ENCODE measurements at regions not wholly inside any gene's neighbourhood (a gene's known extent, or its start where the extent isn't known, plus 50 kb on each side); places are given as distances from the start of the nearest gene placed in this dataset.

DNA sequence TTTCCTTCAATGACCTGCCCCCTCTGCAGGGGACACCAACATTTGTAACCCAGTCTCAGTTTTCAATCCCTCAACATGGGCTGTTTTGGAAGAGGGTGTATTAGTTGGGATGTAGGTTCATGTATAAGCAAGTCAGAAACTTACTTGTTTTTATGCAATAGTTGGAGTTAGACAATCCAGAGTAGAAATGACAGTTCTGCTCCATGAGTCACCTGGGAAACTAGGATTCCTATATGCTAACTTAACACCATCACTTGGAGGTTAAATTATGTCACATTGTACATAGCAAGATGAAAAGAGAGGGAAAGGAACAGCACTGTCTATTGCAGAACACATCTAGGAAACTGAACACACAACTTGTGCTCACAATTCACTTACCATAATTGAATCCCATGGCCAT, 436.4 kb downstream of the RFC3 start:
- H4K20me1 ChIP-seq (ENCODE audit: insufficient read depth), result no peaks in the 10 kb centered on the region
- H3K79me2 ChIP-seq (ENCODE audit: insufficient read depth, low read length), result no peaks in the 10 kb centered on the region
- ChIA-PET POLR2A (no interaction called here), CTCF (no interaction called here), RAD21 (ENCODE audit: low non-redundant PET in 1 of 2, low total read pairs in 2 of 2, uncharacterized antibody in 2 of 2, unreplicated experiment in 2 of 2) (no interaction called here)
- H3K9me3 ChIP-seq (ENCODE audit: control insufficient read depth in 1 of 2, insufficient read depth in 1 of 2, low read depth in 1 of 2, low read length in 2 of 2), result 0 out of 4 replicates have a peak, but pooled peaks cover 0 to 4% of the 10 kb centered on the region in 2 experiments
- H3K4me1 ChIP-seq (ENCODE audit: control insufficient read depth in 1 of 2, insufficient read depth in 2 of 2, low read length in 2 of 2), result no peaks in the 10 kb centered on the region
- intact Hi-C loops (cut with micrococcal nuclease), result no loop called here
- ATAC-seq (no peak), DNase-seq (ENCODE audit: low read depth, low spot score) (no peak)
- no peak overlapping the region for H3K4me2 ChIP-seq (ENCODE audit: low read length)
- H3K27ac ChIP-seq (ENCODE audit: low read depth, low read length), result no peak overlapping the region
- H3K4me3 ChIP-seq (replicated peaks in 1 of 2; ENCODE audit: low read depth in 1 of 2, low read length in 2 of 2), result no peak overlapping the region
- H3K36me3 ChIP-seq (ENCODE audit: control insufficient read depth in 1 of 2, insufficient read depth in 2 of 2, low read length in 2 of 2), result no peaks in the 10 kb centered on the region
- H3K9ac ChIP-seq (ENCODE audit: low read length), result no peak overlapping the region
- TF ChIP-seq, protein P1, sequence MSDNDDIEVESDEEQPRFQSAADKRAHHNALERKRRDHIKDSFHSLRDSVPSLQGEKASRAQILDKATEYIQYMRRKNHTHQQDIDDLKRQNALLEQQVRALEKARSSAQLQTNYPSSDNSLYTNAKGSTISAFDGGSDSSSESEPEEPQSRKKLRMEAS (IDR thresholded peaks at IDR 0.05), result no peak
- no peak for TF ChIP-seq YY1 (IDR thresholded peaks at IDR 0.05; ENCODE audit: extremely low read depth, insufficient replicate concordance, low read depth, low read length)
- TF ChIP-seq POLR2A (IDR thresholded peaks at IDR 0.05; ENCODE audit: borderline replicate concordance, extremely low read depth, insufficient read depth, insufficient read length), result no peak
- TF ChIP-seq SRF (IDR thresholded peaks at IDR 0.05; ENCODE audit: low read depth), result no peak
- no peak for TF ChIP-seq TCF7L2 (IDR thresholded peaks at IDR 0.05; ENCODE audit: borderline replicate concordance, extremely low read depth, insufficient read depth, insufficient read length)
- no TSS peak for BruUV-seq (replicated peaks)
- no peak overlapping the region for H2AFZ ChIP-seq (ENCODE audit: low read depth, low read length, poor library complexity, severe bottlenecking)
- H3K9me2 ChIP-seq (ENCODE audit: insufficient read depth), result no peaks in the 10 kb centered on the region
- no peaks in the 10 kb centered on the region for H3K27me3 ChIP-seq (ENCODE audit: insufficient read depth, low read length)

DNA sequence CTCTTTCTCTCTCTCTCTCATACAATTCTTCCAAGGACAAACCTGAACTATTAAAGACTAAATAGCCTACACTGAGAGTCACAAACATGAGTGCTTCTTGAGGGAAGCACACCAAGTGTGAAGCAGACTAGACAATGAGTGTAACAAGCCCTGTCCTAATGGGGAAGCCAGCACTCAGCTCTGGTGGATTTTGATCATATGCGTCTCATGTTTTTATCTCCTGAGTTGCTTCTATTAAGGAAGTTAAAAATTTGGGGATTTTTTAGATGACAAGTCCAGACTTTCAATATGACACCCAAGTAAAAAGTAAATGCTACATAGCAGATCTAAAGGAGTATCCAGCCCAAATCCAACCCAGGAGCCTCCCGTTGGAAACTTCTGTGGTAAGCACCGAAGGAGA, 437.8 kb downstream of the RFC3 start:
- H4K20me1 ChIP-seq (ENCODE audit: insufficient read depth), result no peaks in the 10 kb centered on the region
- no peak overlapping the region for H3K27ac ChIP-seq (ENCODE audit: low read depth, low read length)
- H3K9me2 ChIP-seq (ENCODE audit: insufficient read depth), result no peaks in the 10 kb centered on the region
- no peaks in the 10 kb centered on the region for H3K36me3 ChIP-seq (ENCODE audit: control insufficient read depth in 1 of 2, insufficient read depth in 2 of 2, low read length in 2 of 2)
- no peak overlapping the region for H3K9ac ChIP-seq (ENCODE audit: low read length)
- no peaks in the 10 kb centered on the region for H3K4me1 ChIP-seq (ENCODE audit: control insufficient read depth in 1 of 2, insufficient read depth in 2 of 2, low read length in 2 of 2)
- no peak overlapping the region for H3K4me2 ChIP-seq (ENCODE audit: low read length)
- POLR2A ChIA-PET, result no interaction called here
- DNase-seq (ENCODE audit: low read depth, low spot score) (no peak), ATAC-seq (no peak)
- H3K79me2 ChIP-seq (ENCODE audit: insufficient read depth, low read length), result no peaks in the 10 kb centered on the region
- H3K27me3 ChIP-seq (ENCODE audit: insufficient read depth, low read length), result no peaks in the 10 kb centered on the region
- CTCF ChIA-PET, result no interaction called here
- RAD21 ChIA-PET (ENCODE audit: low non-redundant PET in 1 of 2, low total read pairs in 2 of 2, uncharacterized antibody in 2 of 2, unreplicated experiment in 2 of 2), result no interaction called here
- H3K4me3 ChIP-seq (replicated peaks in 1 of 2; ENCODE audit: low read depth in 1 of 2, low read length in 2 of 2), result no peak overlapping the region
- 0 out of 4 replicates have a peak, but pooled peaks cover 0 to 4% of the 10 kb centered on the region in 2 experiments for H3K9me3 ChIP-seq (ENCODE audit: control insufficient read depth in 1 of 2, insufficient read depth in 1 of 2, low read depth in 1 of 2, low read length in 2 of 2)
- H2AFZ ChIP-seq (ENCODE audit: low read depth, low read length, poor library complexity, severe bottlenecking), result no peak overlapping the region
- intact Hi-C loops (cut with micrococcal nuclease), result no loop called here
- no TSS peak for BruUV-seq (replicated peaks)
- TF ChIP-seq SRF (IDR thresholded peaks at IDR 0.05; ENCODE audit: low read depth) (no peak), YY1 (IDR thresholded peaks at IDR 0.05; ENCODE audit: extremely low read depth, insufficient replicate concordance, low read depth, low read length) (no peak), JUND (IDR thresholded peaks at IDR 0.05) (no peak), EZH2phosphoT487 (IDR thresholded peaks at IDR 0.05; ENCODE audit: borderline replicate concordance) (no peak), SIN3A (IDR thresholded peaks at IDR 0.05; ENCODE audit: low read depth) (no peak), ZFX (IDR thresholded peaks at IDR 0.05) (no peak), POLR2AphosphoS5 (IDR thresholded peaks at IDR 0.05; ENCODE audit: low read depth, low read length) (no peak), EGR1 (IDR thresholded peaks at IDR 0.05; ENCODE audit: low read depth) (no peak), CBX3 (IDR thresholded peaks at IDR 0.05; ENCODE audit: low read depth) (no peak), POLR2A (IDR thresholded peaks at IDR 0.05; ENCODE audit: borderline replicate concordance, extremely low read depth, insufficient read depth, insufficient read length) (no peak)
- TF ChIP-seq, protein P2, sequence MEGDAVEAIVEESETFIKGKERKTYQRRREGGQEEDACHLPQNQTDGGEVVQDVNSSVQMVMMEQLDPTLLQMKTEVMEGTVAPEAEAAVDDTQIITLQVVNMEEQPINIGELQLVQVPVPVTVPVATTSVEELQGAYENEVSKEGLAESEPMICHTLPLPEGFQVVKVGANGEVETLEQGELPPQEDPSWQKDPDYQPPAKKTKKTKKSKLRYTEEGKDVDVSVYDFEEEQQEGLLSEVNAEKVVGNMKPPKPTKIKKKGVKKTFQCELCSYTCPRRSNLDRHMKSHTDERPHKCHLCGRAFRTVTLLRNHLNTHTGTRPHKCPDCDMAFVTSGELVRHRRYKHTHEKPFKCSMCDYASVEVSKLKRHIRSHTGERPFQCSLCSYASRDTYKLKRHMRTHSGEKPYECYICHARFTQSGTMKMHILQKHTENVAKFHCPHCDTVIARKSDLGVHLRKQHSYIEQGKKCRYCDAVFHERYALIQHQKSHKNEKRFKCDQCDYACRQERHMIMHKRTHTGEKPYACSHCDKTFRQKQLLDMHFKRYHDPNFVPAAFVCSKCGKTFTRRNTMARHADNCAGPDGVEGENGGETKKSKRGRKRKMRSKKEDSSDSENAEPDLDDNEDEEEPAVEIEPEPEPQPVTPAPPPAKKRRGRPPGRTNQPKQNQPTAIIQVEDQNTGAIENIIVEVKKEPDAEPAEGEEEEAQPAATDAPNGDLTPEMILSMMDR (IDR thresholded peaks at IDR 0.05 in 2 of 3, conservative IDR thresholded peaks at IDR 0.05 in 1 of 3; ENCODE audit: borderline replicate concordance in 1 of 3, insufficient read depth in 1 of 3, low read depth in 2 of 3, low read length in 2 of 3), result no peak
- TF ChIP-seq, protein P3, sequence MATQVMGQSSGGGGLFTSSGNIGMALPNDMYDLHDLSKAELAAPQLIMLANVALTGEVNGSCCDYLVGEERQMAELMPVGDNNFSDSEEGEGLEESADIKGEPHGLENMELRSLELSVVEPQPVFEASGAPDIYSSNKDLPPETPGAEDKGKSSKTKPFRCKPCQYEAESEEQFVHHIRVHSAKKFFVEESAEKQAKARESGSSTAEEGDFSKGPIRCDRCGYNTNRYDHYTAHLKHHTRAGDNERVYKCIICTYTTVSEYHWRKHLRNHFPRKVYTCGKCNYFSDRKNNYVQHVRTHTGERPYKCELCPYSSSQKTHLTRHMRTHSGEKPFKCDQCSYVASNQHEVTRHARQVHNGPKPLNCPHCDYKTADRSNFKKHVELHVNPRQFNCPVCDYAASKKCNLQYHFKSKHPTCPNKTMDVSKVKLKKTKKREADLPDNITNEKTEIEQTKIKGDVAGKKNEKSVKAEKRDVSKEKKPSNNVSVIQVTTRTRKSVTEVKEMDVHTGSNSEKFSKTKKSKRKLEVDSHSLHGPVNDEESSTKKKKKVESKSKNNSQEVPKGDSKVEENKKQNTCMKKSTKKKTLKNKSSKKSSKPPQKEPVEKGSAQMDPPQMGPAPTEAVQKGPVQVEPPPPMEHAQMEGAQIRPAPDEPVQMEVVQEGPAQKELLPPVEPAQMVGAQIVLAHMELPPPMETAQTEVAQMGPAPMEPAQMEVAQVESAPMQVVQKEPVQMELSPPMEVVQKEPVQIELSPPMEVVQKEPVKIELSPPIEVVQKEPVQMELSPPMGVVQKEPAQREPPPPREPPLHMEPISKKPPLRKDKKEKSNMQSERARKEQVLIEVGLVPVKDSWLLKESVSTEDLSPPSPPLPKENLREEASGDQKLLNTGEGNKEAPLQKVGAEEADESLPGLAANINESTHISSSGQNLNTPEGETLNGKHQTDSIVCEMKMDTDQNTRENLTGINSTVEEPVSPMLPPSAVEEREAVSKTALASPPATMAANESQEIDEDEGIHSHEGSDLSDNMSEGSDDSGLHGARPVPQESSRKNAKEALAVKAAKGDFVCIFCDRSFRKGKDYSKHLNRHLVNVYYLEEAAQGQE (IDR thresholded peaks at IDR 0.05; ENCODE audit: low read depth), result no peak
